ENCODE measurements at regions not wholly inside any gene's neighbourhood (a gene's known extent, or its start where the extent isn't known, plus 50 kb on each side); places are given as distances from the start of the nearest gene placed in this dataset.

GRCh38 chr5:123858938-123859337 lies 347.0 kb downstream of the CSNK1G3 start:
- Histone ChIP-seq H3K9me3 (ENCODE audit: control insufficient read depth in 4 of 4, low read length in 3 of 4) (no peaks in the 10 kb centered on the region), H3K4me3 (ENCODE audit: low read depth in 1 of 3, low read length in 3 of 3) (no peak overlapping the region), H3K9ac (ENCODE audit: low read depth in 1 of 2, low read length in 2 of 2) (no peak overlapping the region), H3K4me1 (ENCODE audit: control insufficient read depth in 4 of 4, insufficient read depth in 4 of 4, low read length in 3 of 4) (no peaks in the 10 kb centered on the region), H3K27me3 (ENCODE audit: control insufficient read depth in 4 of 4, insufficient read depth in 4 of 4, low read length in 3 of 4) (no peaks in the 10 kb centered on the region), H3K27ac (ENCODE audit: low read depth in 1 of 2, low read length in 2 of 2) (no peak overlapping the region), H3K36me3 (ENCODE audit: control insufficient read depth in 4 of 4, insufficient read depth in 3 of 4, low read depth in 1 of 4, low read length in 3 of 4) (no peaks in the 10 kb centered on the region)
- no peak for DNase-seq (ENCODE audit: low spot score)
- WGBS: 72% methylated on average over 1 of the region's 1 CpG
- TF ChIP-seq RXRA (IDR thresholded peaks at IDR 0.05): no peak
- TF ChIP-seq FOXA1 (IDR thresholded peaks at IDR 0.05): no peak
- TF ChIP-seq MAX (IDR thresholded peaks at IDR 0.05): no peak
- TF ChIP-seq TAF1 (conservative IDR thresholded peaks at IDR 0.05): no peak
- TF ChIP-seq NR2F2 (IDR thresholded peaks at IDR 0.05): no peak
- TF ChIP-seq CTCF (IDR thresholded peaks at IDR 0.05; ENCODE audit: low read depth, low read length, missing input control): no peak

GRCh38 chr5:123856766-123857165 lies 344.8 kb downstream of the CSNK1G3 start:
- no peak for DNase-seq (ENCODE audit: low spot score)
- no peaks in the 10 kb centered on the region for H3K4me1 ChIP-seq (ENCODE audit: control insufficient read depth in 4 of 4, insufficient read depth in 4 of 4, low read length in 3 of 4)
- H3K4me3 ChIP-seq (ENCODE audit: low read depth in 1 of 3, low read length in 3 of 3): no peak overlapping the region
- 86% methylated on average over 1 of the region's 1 CpG for WGBS
- H3K9ac ChIP-seq (ENCODE audit: low read depth in 1 of 2, low read length in 2 of 2): no peak overlapping the region
- no peaks in the 10 kb centered on the region for H3K9me3 ChIP-seq (ENCODE audit: control insufficient read depth in 4 of 4, low read length in 3 of 4)
- H3K36me3 ChIP-seq (ENCODE audit: control insufficient read depth in 4 of 4, insufficient read depth in 3 of 4, low read depth in 1 of 4, low read length in 3 of 4): no peaks in the 10 kb centered on the region
- H3K27me3 ChIP-seq (ENCODE audit: control insufficient read depth in 4 of 4, insufficient read depth in 4 of 4, low read length in 3 of 4): no peaks in the 10 kb centered on the region
- H3K27ac ChIP-seq (ENCODE audit: low read depth in 1 of 2, low read length in 2 of 2): no peak overlapping the region
- TF ChIP-seq HNF4G (IDR thresholded peaks at IDR 0.05): no peak
- TF ChIP-seq FOXA1 (IDR thresholded peaks at IDR 0.05): no peak
- TF ChIP-seq HNF4A (conservative IDR thresholded peaks at IDR 0.05): no peak
- TF ChIP-seq ATF3 (IDR thresholded peaks at IDR 0.05): no peak
- no peak for TF ChIP-seq ZBTB33 (IDR thresholded peaks at IDR 0.05)
- TF ChIP-seq REST (IDR thresholded peaks at IDR 0.05): no peak
- no peak for TF ChIP-seq NR2F2 (IDR thresholded peaks at IDR 0.05)
- no peak for TF ChIP-seq YY1 (IDR thresholded peaks at IDR 0.05)
- TF ChIP-seq FOXA2 (IDR thresholded peaks at IDR 0.05): no peak
